ENCODE measurements at regions not wholly inside any gene's neighbourhood (a gene's known extent, or its start where the extent isn't known, plus 50 kb on each side); places are given as distances from the start of the nearest gene placed in this dataset.

- TF ChIP-seq POLR2A (IDR thresholded peaks at IDR 0.05), result no peak
- TF ChIP-seq EP300 (IDR thresholded peaks at IDR 0.05), result no peak
- TF ChIP-seq, protein P1, sequence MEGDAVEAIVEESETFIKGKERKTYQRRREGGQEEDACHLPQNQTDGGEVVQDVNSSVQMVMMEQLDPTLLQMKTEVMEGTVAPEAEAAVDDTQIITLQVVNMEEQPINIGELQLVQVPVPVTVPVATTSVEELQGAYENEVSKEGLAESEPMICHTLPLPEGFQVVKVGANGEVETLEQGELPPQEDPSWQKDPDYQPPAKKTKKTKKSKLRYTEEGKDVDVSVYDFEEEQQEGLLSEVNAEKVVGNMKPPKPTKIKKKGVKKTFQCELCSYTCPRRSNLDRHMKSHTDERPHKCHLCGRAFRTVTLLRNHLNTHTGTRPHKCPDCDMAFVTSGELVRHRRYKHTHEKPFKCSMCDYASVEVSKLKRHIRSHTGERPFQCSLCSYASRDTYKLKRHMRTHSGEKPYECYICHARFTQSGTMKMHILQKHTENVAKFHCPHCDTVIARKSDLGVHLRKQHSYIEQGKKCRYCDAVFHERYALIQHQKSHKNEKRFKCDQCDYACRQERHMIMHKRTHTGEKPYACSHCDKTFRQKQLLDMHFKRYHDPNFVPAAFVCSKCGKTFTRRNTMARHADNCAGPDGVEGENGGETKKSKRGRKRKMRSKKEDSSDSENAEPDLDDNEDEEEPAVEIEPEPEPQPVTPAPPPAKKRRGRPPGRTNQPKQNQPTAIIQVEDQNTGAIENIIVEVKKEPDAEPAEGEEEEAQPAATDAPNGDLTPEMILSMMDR (IDR thresholded peaks at IDR 0.05), result no peak
- no peak for TF ChIP-seq POLR2AphosphoS5 (IDR thresholded peaks at IDR 0.05)
- H3K9me3 ChIP-seq, result no peaks in the 10 kb centered on the region
- H3K4me3 ChIP-seq, result no peak overlapping the region
- no peaks in the 10 kb centered on the region for H3K4me1 ChIP-seq
- WGBS, 5 donors, result 55 to 71% (median 59%) methylated on average over 2 of the region's 2 CpGs
- H3K27me3 ChIP-seq, result no peaks in the 10 kb centered on the region
- DNase-seq, result no peak
- H3K36me3 ChIP-seq, result no peaks in the 10 kb centered on the region
- no peak overlapping the region for H3K27ac ChIP-seq
- intact Hi-C loops (cut with DNase I; ENCODE audit: low total_unique reads), result no loop called here
These were observed 140.7 kb upstream of the ANKRD1 start for GRCh38 chr10:91061608-91062007.

- intact Hi-C loops (cut with DNase I; ENCODE audit: low total_unique reads), result no loop called here
- 73 to 84% (median 80%) methylated on average over 3 of the region's 3 CpGs for WGBS, 5 donors
These were observed 141.2 kb upstream of the ANKRD1 start for GRCh38 chr10:91062091-91062490.

GRCh38 chr10:91071786-91072185, 148.7 kb upstream of the PCGF5 start:
- intact Hi-C loops (cut with DNase I; ENCODE audit: low total_unique reads), result no loop called here
- DNase-seq, result no peak
- TF ChIP-seq, protein P1 (IDR thresholded peaks at IDR 0.05), result no peak
- TF ChIP-seq POLR2AphosphoS5 (IDR thresholded peaks at IDR 0.05), result no peak
- TF ChIP-seq POLR2A (IDR thresholded peaks at IDR 0.05), result no peak
- TF ChIP-seq EP300 (IDR thresholded peaks at IDR 0.05), result no peak
- Histone ChIP-seq H3K36me3 (no peaks in the 10 kb centered on the region), H3K27ac (no peak overlapping the region), H3K9me3 (no peaks in the 10 kb centered on the region), H3K27me3 (no peaks in the 10 kb centered on the region), H3K4me1 (peaks cover 0 to 3% (median 1%) of the 10 kb centered on the region in 4 donors), H3K4me3 (no peak overlapping the region)
- WGBS, 5 donors, result 38 to 97% (median 79%) methylated on average over 1 of the region's 1 CpG

More at GRCh38 chr10:91062091-91062490, 141.2 kb upstream of the ANKRD1 start:
- no peaks in the 10 kb centered on the region for H3K36me3 ChIP-seq
- no peaks in the 10 kb centered on the region for H3K9me3 ChIP-seq
- DNase-seq, result no peak
- TF ChIP-seq POLR2A (IDR thresholded peaks at IDR 0.05), result no peak
- TF ChIP-seq POLR2AphosphoS5 (IDR thresholded peaks at IDR 0.05), result no peak
- TF ChIP-seq EP300 (IDR thresholded peaks at IDR 0.05), result no peak
- TF ChIP-seq, protein P1 (IDR thresholded peaks at IDR 0.05), result no peak
- H3K27ac ChIP-seq, result no peak overlapping the region
- H3K4me3 ChIP-seq, result no peak overlapping the region
- H3K4me1 ChIP-seq, result no peaks in the 10 kb centered on the region
- H3K27me3 ChIP-seq, result no peaks in the 10 kb centered on the region

DNA sequence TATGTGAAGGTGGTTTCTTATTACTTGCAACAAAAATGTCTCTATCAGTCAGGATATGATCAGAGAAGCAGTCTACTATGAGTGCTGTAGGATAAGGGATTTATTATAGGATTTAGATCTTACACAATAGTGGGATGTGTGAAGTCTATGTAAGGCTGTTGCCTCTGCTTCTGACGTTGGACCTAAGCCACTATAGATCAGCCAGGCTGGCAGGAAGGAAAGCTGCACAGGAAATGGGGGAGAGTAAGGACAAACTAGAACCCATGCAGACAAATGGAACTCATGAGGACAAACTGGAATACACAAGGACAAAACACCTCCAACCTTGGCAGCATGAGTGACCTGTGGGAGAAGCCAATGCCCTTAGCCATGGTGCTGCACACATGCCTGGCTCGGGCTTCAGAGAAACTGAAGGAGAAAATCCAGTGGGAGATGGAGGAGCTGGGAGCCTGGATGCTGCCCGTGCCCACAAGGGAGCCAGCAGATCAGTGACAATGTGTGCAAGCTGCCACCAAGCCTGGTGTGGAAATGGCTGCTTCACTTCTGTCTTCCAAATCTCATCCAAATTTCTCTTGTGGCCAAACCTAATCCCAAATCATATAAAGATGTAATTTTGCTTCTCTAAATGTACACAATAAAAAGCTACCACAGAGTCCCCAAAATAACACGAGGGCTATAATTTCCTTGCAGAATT, 147.0 kb upstream of the PCGF5 start:
- Histone ChIP-seq H3K4me1 (peaks cover 11 to 20% (median 17%) of the 10 kb centered on the region in 4 donors), H3K27ac (no peak overlapping the region), H3K36me3 (no peaks in the 10 kb centered on the region), H3K27me3 (no peaks in the 10 kb centered on the region), H3K9me3 (no peaks in the 10 kb centered on the region), H3K4me3 (no peak overlapping the region)
- no peak for DNase-seq
- WGBS, 5 donors, result 66 to 77% (median 76%) methylated on average over 4 of the region's 4 CpGs
- intact Hi-C loops (cut with DNase I; ENCODE audit: low total_unique reads), result no loop called here
- TF ChIP-seq EP300 (IDR thresholded peaks at IDR 0.05) (no peak), POLR2A (IDR thresholded peaks at IDR 0.05) (no peak), POLR2AphosphoS5 (IDR thresholded peaks at IDR 0.05) (no peak)
- TF ChIP-seq, protein P1 (IDR thresholded peaks at IDR 0.05), result no peak
